Lower leg skin (tissue), 4 donors: ENCODE measurements at regions not wholly inside any gene's neighbourhood (a gene's known extent, or its start where the extent isn't known, plus 50 kb on each side); places are given as distances from the start of the nearest gene placed in this dataset.

Experiments
- DNase-seq, 2 donors: peaks; one replicate each; pipeline ENCODE4 v3.0.0-alpha.2; 2019; ENCODE audit warnings: low spot score in 2 of 2
- H3K4me3 ChIP-seq: fragments of 200-600 bp; sonication (generic); 2 replicates; pipeline ENCODE4 v1.5.1; 2017; ENCODE audit warnings: mild to moderate bottlenecking, low read depth; ENCODE audit not compliant: poor library complexity, severe bottlenecking
- CTCF ChIP-seq, 3 donors: fragments of 450-650 bp; IDR thresholded peaks; one replicate each; pipeline ENCODE4 v1.5.1; 2016; ENCODE audit warnings: antibody characterized with exemption in 3 of 3, mild to moderate bottlenecking in 3 of 3, moderate library complexity in 2 of 3
- POLR2A ChIP-seq, 2 donors: fragments of 450-650 bp; IDR thresholded peaks; one replicate each; pipeline ENCODE4 v1.6.1; 2016 to 2017; ENCODE audit warnings: antibody characterized with exemption in 2 of 2, mild to moderate bottlenecking in 1 of 2, moderate library complexity in 1 of 2
- WGBS, 2 donors: methylation state at CpG; one replicate each; pipeline ENCODE4 v1.1.5; 2018; 5-methylcytosine and 5-hydroxymethylcytosine counted together
- intact Hi-C: fragments of 100-400 bp; cut with DNase I; formaldehyde crosslinking; loops from one replicate; pipeline ENCODE4 v1.15.0; 2023; ENCODE audit warnings: low total_unique reads

GRCh38 chr2:34997779-34998178 lies 1357.8 kb upstream of the CRIM1 start:
- no peak overlapping the region for H3K4me3 ChIP-seq
- TF ChIP-seq POLR2A (IDR thresholded peaks at IDR 0.05) (no peak), CTCF (IDR thresholded peaks at IDR 0.05) (no peak)
- WGBS, 2 donors = 78% methylated on average over 6 of the region's 6 CpGs
- no peak for DNase-seq
- intact Hi-C loops = no loop called here

GRCh38 chr2:34995196-34995595 lies 1360.4 kb upstream of the CRIM1 start:
- intact Hi-C loops = no loop called here
- WGBS, 2 donors = 40 to 42% methylated on average over 2 of the region's 2 CpGs

GRCh38 chr2:34991508-34992274 lies 1363.9 kb upstream of the CRIM1 start:
- 94 to 97% methylated on average over 24 of the region's 24 CpGs for WGBS, 2 donors
- no peak overlapping the region for H3K4me3 ChIP-seq
- TF ChIP-seq POLR2A (IDR thresholded peaks at IDR 0.05) (no peak), CTCF (IDR thresholded peaks at IDR 0.05) (no peak)
- intact Hi-C loops = no loop called here
- no peak for DNase-seq

More at GRCh38 chr2:34995196-34995595, 1360.4 kb upstream of the CRIM1 start:
- DNase-seq = no peak
- H3K4me3 ChIP-seq = no peak overlapping the region
- TF ChIP-seq POLR2A (IDR thresholded peaks at IDR 0.05) (no peak), CTCF (IDR thresholded peaks at IDR 0.05) (no peak)

- DNase-seq = no peak
- H3K4me3 ChIP-seq = no peak overlapping the region
- TF ChIP-seq POLR2A (IDR thresholded peaks at IDR 0.05) (no peak), CTCF (IDR thresholded peaks at IDR 0.05) (no peak)
- intact Hi-C loops = no loop called here
Observed at GRCh38 chr2:34985474-34985873, 1370.1 kb upstream of the CRIM1 start.

- no peak for TF ChIP-seq CTCF (IDR thresholded peaks at IDR 0.05)
- TF ChIP-seq POLR2A (IDR thresholded peaks at IDR 0.05) = no peak
- no peak for DNase-seq
- intact Hi-C loops = no loop called here
- no peak overlapping the region for H3K4me3 ChIP-seq
- WGBS, 2 donors = 67 to 88% methylated on average over 1 of the region's 1 CpG
Observed at GRCh38 chr2:34980689-34981088, 1374.9 kb upstream of the CRIM1 start.

- TF ChIP-seq CTCF (IDR thresholded peaks at IDR 0.05) = no peak
Observed at GRCh38 chr2:34979148-34979547, 1376.4 kb upstream of the CRIM1 start.

More at GRCh38 chr2:34979148-34979547, 1376.4 kb upstream of the CRIM1 start:
- no peak for DNase-seq
- 68 to 76% methylated on average over 8 of the region's 8 CpGs for WGBS, 2 donors
- intact Hi-C loops = no loop called here
- H3K4me3 ChIP-seq = no peak overlapping the region
